Stomach (tissue), 8 donors: ENCODE measurements at regions not wholly inside any gene's neighbourhood (a gene's known extent, or its start where the extent isn't known, plus 50 kb on each side); places are given as distances from the start of the nearest gene placed in this dataset.

Source experiments
- DNase-seq, 2 donors: peaks; one replicate each; pipeline versions ENCODE4 v3.0.0 to v3.0.0-alpha.2; 2013 to 2019
- H3K27ac ChIP-seq, 5 donors: fragments of 200-600 bp in 4 of 5; sonication (generic) in 4 of 5; one replicate each; pipeline ENCODE4 v1.5.1; 2013 to 2019; ENCODE audit warnings: mild to moderate bottlenecking in 1 of 5, moderate library complexity in 1 of 5
- H3K27me3 ChIP-seq, 3 donors: fragments of 200-600 bp; sonication (generic); one replicate each; pipeline ENCODE4 v1.5.1; 2017 to 2019; ENCODE audit warnings: mixed run types in 1 of 3
- H3K36me3 ChIP-seq, 4 donors: fragments of 200-600 bp; sonication (generic); 1 replicate in 3 of 4; 2 replicates in 1 of 4; pipeline ENCODE4 v1.5.1; 2016 to 2019
- H3K4me1 ChIP-seq, 4 donors: fragments of 200-600 bp; sonication (generic); one replicate each; pipeline ENCODE4 v1.5.1; 2016 to 2019
- H3K4me3 ChIP-seq, 4 donors: fragments of 200-600 bp; sonication (generic) in 3 of 4; one replicate each; pipeline ENCODE4 v1.5.1; 2016 to 2019; ENCODE audit warnings: mild to moderate bottlenecking in 1 of 4
- H3K9me3 ChIP-seq, 4 donors: fragments of 200-600 bp; sonication (generic); one replicate each; pipeline ENCODE4 v1.5.1; 2016 to 2019
- CTCF ChIP-seq, 7 experiments: fragments of 450-650 bp in 4 of 7; fragments of 200-600 bp in 3 of 7; sonication (generic) in 3 of 7; IDR thresholded peaks; one replicate each; pipeline ENCODE4 v1.5.1; 2016 to 2019; ENCODE audit warnings: antibody characterized with exemption in 7 of 7, control low read depth in 2 of 7, mild to moderate bottlenecking in 1 of 7
- EP300 ChIP-seq: sonication (generic); formaldehyde crosslinking; IDR thresholded peaks from one replicate; pipeline ENCODE4 v1.6.1; 2017; ENCODE audit warnings: antibody characterized with exemption
- POLR2A ChIP-seq, 4 donors: fragments of 450-650 bp; IDR thresholded peaks; one replicate each; pipeline ENCODE4 v1.6.1; 2016; ENCODE audit warnings: antibody characterized with exemption in 4 of 4, control low read depth in 2 of 4, mild to moderate bottlenecking in 1 of 4, moderate library complexity in 1 of 4
- POLR2AphosphoS5 ChIP-seq, 3 donors: sonication (generic); formaldehyde crosslinking; IDR thresholded peaks; one replicate each; pipeline ENCODE4 v1.6.1; 2016; ENCODE audit warnings: antibody characterized with exemption in 3 of 3
- WGBS, 5 donors: extraction: QIAGEN DNeasy Blood & Tissue Kit in 3 of 5; methylation state at CpG; one replicate each; pipeline versions ENCODE4 v1.1.5 to v1.1.7; 2013 to 2018; 5-methylcytosine and 5-hydroxymethylcytosine counted together
- intact Hi-C: fragments of 100-400 bp; cut with DNase I; formaldehyde crosslinking; loops from one replicate; pipeline ENCODE4 v1.15.1; 2023; ENCODE audit warnings: low total_unique reads
- donor health status: healthy with polysubstance abuse.
- donor health status: Bipolar disorder and iron deficiency.
- donor health status: healthy.

- Histone ChIP-seq H3K4me3 (no peak overlapping the region), H3K36me3 (no peaks in the 10 kb centered on the region), H3K4me1 (peaks cover 0 to 3% (median 0%) of the 10 kb centered on the region in 4 donors), H3K27me3 (no peaks in the 10 kb centered on the region), H3K27ac (peak overlapping the region in 1 of 5 donors; percentile 5), H3K9me3 (no peaks in the 10 kb centered on the region)
- no peak for DNase-seq
- intact Hi-C loops = no loop called here
- WGBS, 5 donors = 61 to 80% (median 70%) methylated on average over 8 of the region's 8 CpGs
- TF ChIP-seq POLR2AphosphoS5 (IDR thresholded peaks at IDR 0.05) (no peak), EP300 (no peak), CTCF (IDR thresholded peaks at IDR 0.05) (no peak), POLR2A (IDR thresholded peaks at IDR 0.05) (no peak)
These were observed 444.9 kb upstream of the TBL1XR1 start for GRCh38 chr3:177642042-177642803.

GRCh38 chr3:177642804-177643125 is 445.5 kb upstream of the TBL1XR1 start:
- peak overlapping the region in 1 of 5 donors; percentile 5 for H3K27ac ChIP-seq
- no peak for TF ChIP-seq CTCF (IDR thresholded peaks at IDR 0.05)
- no peaks in the 10 kb centered on the region for H3K9me3 ChIP-seq
- H3K36me3 ChIP-seq = no peaks in the 10 kb centered on the region
- intact Hi-C loops = no loop called here
- WGBS, 5 donors = 72 to 90% (median 86%) methylated on average over 3 of the region's 3 CpGs
- H3K4me3 ChIP-seq = no peak overlapping the region
- no peak for DNase-seq
- no peaks in the 10 kb centered on the region for H3K27me3 ChIP-seq
- peaks cover 0 to 3% (median 0%) of the 10 kb centered on the region in 4 donors for H3K4me1 ChIP-seq

GRCh38 chr3:177646749-177647148 is 449.5 kb upstream of the TBL1XR1 start:
- Histone ChIP-seq H3K4me1 (peaks cover 0 to 3% (median 0%) of the 10 kb centered on the region in 4 donors), H3K9me3 (no peaks in the 10 kb centered on the region), H3K27me3 (no peaks in the 10 kb centered on the region), H3K36me3 (no peaks in the 10 kb centered on the region), H3K4me3 (no peak overlapping the region), H3K27ac (no peak overlapping the region)
- 74 to 87% (median 84%) methylated on average over 3 of the region's 3 CpGs for WGBS, 5 donors
- TF ChIP-seq EP300 = no peak
- no peak for TF ChIP-seq CTCF (IDR thresholded peaks at IDR 0.05)
- DNase-seq = no peak
- intact Hi-C loops = no loop called here

- intact Hi-C loops = no loop called here
- DNase-seq = no peak
- Histone ChIP-seq H3K4me1 (peaks cover 0 to 2% (median 0%) of the 10 kb centered on the region in 4 donors), H3K27me3 (no peaks in the 10 kb centered on the region), H3K4me3 (no peak overlapping the region), H3K27ac (no peak overlapping the region), H3K9me3 (no peaks in the 10 kb centered on the region), H3K36me3 (no peaks in the 10 kb centered on the region)
- WGBS, 5 donors = 70 to 82% (median 76%) methylated on average over 3 of the region's 3 CpGs
- no peak for TF ChIP-seq POLR2A (IDR thresholded peaks at IDR 0.05)
- TF ChIP-seq CTCF (IDR thresholded peaks at IDR 0.05) = no peak
- TF ChIP-seq EP300 = no peak
- no peak for TF ChIP-seq POLR2AphosphoS5 (IDR thresholded peaks at IDR 0.05)
These were observed 450.1 kb upstream of the TBL1XR1 start for GRCh38 chr3:177647341-177647740.
